GOT3 (cell line): ENCODE measurements at regions not wholly inside any gene's neighbourhood (a gene's known extent, or its start where the extent isn't known, plus 50 kb on each side); places are given as distances from the start of the nearest gene placed in this dataset.
"Not testable (repeated sequence)": the region's sequence is repeated elsewhere in the genome, so short reads cannot be mapped to it uniquely, and the experiment has no call there.

Experiments used
- DNase-seq: peaks from one replicate; lab custom pipeline; 2025; ENCODE audit warnings: mixed read lengths; lab: John Stamatoyannopoulos, UW

GRCh38 chr4:77510367-77510766, 95.3 kb upstream of the CXCL13 start:
- no peak for DNase-seq

- DNase-seq: no peak
These were observed 80.1 kb upstream of the CXCL13 start for GRCh38 chr4:77525538-77525937.

GRCh38 chr4:77527900-77528299, 77.7 kb upstream of the CXCL13 start:
- not testable (repeated sequence) for DNase-seq

GRCh38 chr4:77538144-77538543, 67.5 kb upstream of the CXCL13 start:
- DNase-seq: no peak

GRCh38 chr4:77538574-77539157, 67.0 kb upstream of the CXCL13 start:
- DNase-seq: no peak
